Activated CD8-positive, alpha-beta memory T cell treated with anti-CD3 and anti-CD28 coated beads for 4 hours (primary cell): ENCODE measurements at regions not wholly inside any gene's neighbourhood (a gene's known extent, or its start where the extent isn't known, plus 50 kb on each side); places are given as distances from the start of the nearest gene placed in this dataset.

Experiments
- DNase-seq, 2 donors: peaks; one replicate each; pipeline ENCODE4 v3.0.0-alpha.2; 2020; ENCODE audit warnings: low read depth in 2 of 2

DNA sequence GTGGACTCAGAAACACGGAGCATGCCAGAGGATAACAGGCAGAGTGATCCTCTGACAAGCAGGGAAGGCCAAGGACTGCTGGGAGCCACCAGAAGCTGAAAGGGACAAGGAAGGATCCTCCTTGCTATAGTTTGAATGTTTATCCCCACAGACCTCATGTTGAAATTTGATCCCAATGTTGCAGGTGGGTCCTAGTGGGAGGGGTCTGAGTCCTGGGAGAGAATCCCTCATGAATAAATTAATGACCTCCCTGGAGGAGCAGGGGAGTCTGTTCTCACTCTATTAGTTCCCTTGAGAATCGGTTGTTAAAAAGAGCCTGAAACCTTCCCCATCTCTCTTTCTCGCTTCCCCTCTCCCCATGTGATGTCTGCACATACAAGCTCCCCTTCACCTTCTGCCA, 124.4 kb downstream of the FBXO15 start:
- DNase-seq: no peak

DNA sequence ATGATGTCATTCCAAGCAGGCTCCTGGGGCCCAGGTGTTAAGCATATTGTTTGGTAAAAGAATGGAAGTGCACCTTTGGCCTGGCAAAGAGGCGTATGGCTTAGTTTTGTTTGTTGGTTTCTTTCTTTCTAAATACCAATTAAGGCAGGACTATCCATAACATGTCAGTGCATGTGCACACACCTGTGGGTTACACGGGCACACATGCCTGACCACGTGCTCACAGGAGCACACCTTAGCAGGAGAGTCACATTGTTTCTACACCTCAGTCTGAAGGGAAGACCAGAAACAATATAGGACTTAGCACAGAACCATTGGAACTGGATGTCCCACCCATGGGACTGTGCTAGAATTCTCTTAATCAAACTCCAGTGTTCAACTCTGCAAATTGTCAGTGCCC, 127.8 kb downstream of the FBXO15 start:
- no peak for DNase-seq

DNA sequence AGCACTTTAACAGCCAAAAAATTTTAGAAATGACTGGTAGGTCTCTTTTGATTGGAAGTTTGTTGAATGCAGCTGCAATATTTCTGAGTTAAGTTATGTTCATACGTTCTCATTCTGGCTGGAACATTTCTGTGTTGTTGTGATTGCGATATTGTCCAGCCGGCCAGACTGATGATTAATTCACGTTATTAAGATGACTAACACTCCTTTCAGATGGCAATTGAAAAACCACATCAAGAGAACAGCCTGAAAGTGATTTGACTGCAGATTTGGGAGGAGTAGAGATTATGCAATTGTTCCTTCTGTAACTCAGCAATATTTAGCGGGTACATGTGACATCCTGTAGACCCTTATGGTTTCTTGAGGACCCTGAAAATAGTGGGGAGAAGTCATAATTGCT, 133.7 kb downstream of the FBXO15 start:
- no peak for DNase-seq

DNA sequence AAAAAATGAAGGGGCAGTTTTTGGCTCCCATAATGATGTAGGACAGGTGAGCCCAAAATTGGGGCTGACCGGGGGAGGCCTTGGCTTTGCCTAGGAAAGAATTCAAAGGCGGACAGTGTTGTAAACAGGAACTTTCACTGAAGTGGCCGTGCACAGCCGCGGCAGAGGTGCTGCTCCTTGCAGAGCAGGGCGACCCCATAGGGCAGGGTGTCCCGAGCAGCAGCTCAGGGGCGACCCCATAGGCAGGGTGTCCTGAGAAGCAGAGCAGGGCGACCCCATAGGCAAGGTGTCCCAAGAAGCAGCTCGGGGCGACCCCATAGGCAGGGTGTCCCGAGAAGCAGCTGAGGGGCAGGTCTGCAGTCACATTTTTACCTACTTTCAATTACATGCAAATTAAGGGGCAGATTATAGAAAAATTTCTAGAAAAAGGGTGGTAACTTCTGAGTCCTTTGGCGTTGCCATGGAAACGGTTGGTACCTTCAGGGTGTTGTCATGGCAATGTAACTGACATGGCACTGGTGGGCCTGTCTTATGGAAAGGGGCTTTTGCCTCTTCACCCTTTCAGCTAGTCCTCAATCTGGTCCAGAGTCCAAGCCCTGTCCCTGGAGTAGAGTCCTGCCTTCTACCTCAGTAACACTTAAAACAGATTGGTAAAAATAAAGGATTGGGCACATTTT, 134.5 kb downstream of the FBXO15 start:
- no peak for DNase-seq

DNA sequence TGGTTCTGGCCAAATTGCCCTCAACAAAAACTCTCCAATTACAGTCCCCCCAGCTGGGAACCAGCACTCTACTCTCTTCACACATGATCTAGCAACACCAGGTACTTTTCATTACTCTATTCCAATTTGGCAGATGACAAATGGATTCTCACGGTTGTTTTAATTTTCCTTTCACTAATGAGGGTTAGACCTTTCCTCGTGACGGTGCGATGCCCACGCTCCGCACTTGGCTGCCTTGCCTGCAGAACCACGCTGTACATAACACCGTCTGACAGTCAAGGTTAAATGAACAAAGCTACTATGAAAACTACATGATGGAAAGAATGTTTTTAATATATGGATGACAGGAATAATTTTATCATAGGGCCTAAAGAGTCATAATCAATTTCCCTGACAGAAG, 141.5 kb downstream of the FBXO15 start:
- no peak for DNase-seq

DNA sequence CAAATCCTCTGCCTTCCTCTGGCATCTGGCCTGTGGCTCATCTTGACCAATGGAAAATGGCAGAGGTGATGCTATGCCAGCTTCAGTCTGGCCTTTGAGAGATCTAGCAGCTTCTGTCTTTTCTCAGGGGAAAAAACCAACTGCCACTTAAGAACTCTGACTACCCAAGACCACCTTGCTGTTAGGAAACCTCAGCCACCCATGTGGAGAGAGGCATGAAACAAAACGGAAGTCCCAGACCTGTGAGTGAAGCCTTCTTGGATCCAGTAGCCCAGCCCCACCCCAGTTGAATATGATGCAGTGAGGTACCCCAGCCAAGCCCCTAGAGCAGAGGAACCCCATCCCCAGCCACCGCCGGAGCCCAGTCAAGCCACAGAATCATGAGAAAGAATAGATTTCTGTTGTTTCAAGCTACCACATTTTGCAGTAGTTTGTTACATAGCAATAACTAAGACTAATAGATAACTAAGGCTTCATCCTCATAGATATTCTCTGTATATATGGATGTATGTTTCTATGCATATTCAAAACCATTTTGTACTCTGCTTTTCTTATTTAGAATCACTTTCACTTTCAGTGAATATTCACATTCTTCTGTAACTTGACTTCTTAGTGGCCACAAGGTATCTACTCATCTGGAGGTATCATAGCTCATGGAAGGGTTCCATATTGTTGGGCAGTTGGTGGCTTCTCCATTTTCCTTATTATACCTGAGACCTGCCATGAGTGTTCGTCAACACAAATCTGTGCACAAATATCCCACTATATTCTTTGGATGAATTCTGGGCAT, 142.1 kb downstream of the FBXO15 start:
- DNase-seq: no peak

DNA sequence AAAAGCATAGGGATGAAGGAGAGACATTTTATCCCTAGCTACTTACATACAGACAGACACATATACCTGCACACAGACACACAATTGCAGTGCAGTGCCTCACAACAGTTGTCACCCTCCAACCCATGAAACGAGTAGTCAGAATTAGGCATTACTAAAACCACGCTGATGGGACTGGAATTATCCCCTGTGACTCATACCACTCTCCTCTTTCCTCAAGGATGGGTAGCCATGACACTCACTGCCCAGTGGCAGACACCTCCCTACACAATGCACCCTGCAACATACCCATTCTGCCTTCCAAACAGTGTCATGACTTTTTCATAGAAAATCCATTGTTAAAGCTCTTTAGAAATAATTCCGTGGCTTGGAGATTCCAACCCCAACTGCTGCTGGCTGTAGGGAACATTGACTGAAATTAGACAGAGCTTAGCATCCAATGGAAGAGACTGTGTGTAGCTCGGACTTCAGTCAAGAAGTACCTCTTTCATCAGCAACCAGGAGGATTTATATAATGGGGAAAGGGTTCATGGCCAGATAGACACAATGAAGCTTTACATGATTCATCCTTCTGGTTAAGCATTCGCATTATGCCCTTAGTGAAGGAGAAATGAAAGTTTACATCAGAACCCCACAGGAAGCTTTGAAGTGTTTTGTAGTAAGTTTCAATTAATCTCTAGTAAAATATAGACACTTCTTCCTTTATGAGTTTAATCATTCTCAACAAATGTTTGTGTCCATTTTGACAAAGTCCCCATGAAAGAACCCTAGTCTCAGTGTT, 155.2 kb downstream of the FBXO15 start:
- DNase-seq: no peak

DNA sequence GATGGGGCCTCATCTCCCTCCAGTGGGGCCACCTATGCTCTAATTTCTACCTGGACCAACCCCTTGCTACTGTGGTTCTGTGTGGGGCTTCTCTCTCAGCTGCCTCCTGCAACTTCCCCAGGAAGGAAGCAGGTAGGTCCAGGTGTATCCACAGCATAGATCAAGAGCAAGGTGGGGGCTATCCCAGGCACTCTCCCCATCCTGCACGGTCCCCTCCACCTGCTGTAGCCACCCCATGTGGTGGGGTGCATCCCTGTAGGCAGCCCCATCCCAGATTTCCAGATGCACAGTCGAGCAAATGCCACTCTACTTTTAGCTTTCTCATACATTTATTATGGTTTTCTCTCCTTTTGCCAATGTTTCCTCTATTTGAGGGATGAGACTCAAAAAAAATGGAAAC, 156.1 kb downstream of the FBXO15 start:
- no peak for DNase-seq

DNA sequence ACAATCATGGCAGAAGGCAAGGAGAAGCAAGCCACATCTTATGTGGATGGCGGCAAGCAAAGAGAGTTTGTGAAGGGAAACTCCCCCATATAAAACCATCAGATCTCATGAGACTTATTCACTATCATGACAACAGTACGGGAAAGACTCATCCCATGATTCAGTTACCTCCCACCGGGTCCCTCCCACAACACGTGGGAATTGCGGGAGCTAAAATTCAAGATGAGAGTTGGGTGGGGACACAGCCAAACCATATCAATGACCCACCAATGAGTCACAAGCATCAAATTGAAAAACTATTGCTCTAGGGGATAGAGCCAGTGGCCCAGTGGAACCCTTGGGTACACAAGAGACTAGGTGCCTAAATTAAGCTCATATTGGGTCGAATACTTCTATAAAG, 157.4 kb downstream of the FBXO15 start:
- no peak for DNase-seq

DNA sequence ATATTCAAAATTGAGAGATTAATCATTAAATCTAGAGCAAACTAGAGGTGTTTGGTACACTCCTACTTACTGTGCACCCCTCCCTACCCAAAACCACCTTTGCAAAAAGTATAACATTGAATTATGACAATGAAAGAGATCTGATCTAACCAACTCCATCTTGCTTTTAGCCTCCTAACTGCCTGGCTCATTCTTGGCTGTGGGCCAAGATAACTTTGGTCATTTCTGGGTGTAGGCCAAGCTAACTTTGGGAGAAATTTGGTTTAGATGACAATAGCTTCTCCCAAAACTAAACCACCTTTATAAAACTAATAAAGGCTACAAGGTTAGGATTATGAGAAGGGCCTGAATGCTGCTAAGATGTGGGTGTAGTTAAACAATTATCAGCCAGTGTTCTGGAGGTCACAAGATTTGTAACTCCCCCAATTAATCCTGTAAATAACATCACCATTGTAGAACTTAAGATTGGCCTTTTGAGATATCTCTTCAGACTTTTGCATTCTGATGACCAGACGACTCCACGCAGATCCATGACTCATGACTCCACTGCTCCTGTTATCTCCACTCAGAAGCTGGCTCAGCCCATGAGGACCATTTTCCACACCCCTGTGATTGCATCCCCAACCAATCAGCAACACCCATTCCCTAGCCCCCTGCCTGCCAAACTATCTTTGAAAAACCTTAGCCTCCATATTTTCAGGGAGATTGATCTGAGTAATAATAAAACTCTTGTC, 160.2 kb downstream of the FBXO15 start:
- no peak for DNase-seq

DNA sequence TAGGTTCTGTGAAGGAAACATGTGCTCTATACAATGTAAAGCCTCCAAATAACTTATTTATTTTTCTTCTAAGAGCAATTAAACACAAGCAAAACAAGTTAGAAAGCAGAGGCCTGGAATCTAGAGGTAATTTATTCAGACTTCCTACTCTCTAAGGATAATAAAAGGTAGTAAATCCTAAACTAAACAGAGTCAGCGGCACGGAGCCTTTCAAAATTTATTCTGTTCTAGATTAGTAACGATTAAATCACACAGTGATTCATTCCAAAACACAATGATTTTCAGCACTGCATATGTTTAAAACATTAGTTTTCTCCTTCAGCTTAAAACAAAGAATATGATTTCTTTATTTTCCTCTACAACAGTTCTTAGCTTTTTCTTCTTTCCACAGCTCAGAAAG, 160.9 kb downstream of the FBXO15 start:
- no peak for DNase-seq

DNA sequence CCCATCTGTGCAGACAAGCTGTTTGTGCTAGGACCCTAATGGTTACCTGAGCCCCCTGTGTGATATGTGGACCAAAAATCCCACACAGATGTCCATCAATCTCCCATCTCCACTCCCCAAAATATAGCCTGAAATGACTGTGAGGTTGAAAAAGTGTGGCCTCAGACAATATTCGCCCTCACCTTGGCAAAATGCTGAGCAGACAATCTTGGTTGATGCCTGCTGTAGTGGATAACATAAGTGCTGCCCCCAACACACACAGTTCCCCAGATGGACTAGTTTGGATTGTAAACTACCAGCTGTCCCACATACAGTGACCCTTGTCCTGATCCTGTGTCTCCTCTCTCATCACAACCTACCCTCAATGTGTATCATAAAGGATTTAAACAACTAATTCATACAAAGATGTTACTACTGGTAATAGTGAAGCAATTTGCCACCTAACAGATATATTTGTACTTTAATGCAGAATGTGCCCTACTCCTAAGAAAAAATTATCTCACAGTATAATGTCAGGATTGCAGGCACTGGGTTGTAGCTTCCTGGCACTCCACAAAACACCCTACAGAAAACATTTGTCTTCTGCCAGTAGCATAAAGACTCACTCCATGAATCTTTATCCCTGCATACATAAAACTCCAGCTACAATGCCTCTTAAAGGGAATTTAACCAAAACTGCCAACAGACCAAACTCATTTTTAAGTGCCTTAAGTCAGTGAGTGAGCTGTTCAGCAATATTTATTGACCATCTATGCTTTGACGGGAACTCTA, 161.6 kb downstream of the FBXO15 start:
- no peak for DNase-seq

DNA sequence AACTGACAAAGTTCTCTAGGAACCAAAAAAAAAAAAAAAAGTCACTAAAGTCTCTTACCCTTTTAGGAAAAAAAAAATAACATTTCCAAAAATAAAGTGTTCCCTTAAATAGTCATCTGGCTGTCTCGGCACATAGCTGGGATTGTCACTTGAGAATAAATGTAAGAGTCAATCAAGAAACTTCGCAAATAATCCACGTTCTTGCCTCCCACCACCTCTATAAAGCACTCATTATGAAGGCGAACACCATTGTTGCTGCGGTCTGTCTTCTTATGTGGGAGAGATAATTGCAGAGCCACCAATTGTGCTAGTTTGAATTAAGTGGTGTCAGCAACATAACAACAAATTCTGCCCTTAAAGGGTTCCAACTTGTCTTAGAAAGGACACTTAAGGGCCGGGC, 163.7 kb downstream of the FBXO15 start:
- no peak for DNase-seq

DNA sequence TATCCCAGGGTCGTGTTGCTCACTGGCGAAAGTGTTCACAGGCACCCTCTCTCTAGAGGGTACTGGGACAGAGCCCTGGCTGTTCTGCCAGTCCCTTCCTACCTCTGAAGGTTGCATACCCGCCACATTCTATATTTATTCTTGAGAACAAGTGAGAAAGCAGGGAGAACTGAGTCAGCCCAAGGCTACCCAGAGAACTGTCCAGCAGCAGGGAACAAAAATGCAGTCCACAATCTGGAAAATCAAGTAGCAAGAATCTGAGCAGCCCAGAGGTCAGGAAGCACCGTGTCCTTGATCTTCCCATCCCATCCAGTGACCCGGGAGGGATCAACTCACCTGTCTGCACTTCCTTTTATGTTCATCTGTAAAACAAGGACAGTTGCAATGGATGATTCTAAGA, 164.1 kb downstream of the FBXO15 start:
- no peak for DNase-seq

DNA sequence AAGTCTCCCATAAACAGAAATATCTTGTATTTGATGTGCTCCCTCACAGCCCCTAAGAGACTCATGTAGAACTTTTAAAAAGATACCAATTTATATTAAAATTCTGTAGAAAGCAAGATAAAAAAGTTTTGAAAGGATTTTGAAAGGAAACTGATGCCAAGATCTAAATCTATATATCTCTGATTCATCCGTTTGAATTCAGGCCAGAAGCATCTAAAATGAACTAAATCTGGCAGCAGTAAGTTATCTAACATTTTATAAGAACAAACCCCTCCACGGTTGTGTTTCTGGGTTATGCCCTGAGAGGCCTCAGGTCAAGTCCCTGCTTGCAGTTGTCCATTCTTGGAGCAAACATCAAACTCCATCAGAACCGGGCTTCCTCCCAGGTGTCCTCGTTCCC, 165.8 kb downstream of the FBXO15 start:
- DNase-seq: no peak

DNA sequence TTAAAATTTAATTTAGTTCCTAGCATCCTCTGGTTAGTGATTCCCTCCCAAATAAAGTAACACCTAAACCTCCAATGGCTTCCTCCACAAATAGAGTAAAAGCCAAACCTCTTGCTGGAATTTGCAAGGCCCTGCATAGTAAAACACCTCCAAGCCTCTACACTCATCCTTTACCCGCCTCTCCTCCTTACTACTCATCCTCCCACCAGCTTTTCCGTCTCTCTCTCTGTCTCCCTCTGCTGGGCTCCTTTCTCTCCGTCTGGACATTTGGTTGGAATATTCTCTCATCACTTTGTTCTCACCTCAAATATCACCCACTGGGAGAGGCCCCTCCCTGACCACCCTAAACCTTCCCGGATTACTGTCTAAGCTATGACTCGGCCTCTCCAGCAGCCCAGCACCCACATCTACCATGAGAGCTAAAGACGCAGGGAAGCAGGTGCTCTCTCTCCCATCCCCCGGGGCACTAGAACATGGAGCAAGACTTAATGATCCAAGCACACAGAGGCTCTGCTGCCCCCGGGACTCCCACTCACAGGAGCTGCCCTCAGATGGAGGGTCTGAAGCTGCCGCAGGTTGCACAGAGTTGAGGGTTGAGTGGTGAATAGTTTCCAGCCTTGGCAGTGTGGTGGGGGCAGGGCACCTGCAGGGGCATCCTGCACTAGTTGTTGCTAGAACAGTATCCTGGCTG, 167.2 kb downstream of the FBXO15 start:
- no peak for DNase-seq

DNA sequence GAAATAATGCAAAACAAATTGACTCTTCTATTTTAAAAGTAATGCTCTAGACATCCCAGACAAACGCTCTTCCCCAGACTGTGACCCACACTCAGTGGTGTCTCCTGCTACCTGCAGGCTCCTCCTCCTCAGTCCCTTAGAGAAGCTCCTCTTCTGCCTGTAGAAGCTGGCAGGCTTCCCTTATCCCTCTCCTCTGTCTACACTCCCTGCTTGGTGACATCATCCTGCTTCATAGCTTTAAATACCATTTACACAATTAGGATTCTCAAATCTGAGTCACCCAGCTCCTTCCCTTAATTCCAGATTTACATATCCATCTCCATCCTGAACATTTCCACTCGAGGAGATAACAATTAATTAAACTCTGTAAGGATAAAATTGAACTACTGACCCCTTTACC, 167.9 kb downstream of the FBXO15 start:
- no peak for DNase-seq

DNA sequence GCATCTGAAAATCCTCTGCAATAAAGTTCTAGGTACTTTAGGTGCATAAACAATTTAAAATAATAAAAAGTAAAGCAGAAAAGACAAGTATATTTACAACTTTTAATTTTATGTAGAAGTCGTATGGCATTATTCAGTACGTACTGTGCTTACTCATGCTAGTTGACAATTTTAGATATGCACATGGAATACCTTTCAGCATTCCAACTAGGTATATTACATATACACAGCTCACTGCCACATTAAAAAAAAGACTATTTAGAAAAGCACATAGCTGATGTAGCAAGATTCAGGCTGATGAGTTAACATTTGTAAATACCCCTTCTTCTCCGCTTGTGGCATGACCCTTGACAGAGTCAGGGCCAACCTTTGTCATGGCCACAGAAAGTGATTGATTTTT, 171.2 kb downstream of the FBXO15 start:
- no peak for DNase-seq

DNA sequence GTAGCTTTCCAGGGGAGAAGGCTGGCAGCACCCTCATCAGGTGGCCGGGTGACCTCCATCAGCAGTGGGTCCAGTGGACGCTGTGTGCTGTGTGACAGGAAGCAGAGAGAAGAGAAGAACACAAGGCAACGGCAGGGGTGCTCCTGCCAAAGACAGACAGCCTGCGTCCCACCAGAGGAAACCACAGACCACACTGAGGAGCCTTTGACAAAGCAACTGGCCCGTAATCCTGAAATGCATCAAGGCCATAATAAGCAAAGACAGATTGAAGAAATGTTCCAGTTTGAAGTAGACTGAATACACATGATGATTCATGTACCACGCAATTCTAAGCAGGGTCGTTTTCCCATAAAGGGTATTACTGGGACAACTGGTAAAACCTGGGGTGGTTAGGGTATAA, 172.4 kb downstream of the FBXO15 start:
- DNase-seq: no peak

DNA sequence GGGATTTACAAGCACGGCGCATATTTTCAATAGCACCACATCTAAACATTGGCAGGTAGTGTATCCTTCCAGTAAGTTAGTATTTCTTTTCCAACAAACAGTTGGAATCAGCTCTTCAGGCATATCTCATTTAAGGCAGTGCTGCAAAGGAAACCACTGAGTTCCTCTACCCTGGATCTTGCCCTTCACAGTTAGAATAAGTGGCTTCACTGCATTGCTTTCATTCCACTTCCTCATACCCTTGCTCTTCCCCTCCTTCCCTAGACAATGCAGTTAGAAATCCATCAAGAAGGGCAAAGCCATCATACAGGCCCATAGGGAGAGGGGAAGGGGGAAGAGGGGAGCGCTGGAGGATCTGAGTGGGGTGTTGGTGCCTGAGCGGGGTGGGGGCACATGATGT, 173.7 kb downstream of the FBXO15 start:
- no peak for DNase-seq

DNA sequence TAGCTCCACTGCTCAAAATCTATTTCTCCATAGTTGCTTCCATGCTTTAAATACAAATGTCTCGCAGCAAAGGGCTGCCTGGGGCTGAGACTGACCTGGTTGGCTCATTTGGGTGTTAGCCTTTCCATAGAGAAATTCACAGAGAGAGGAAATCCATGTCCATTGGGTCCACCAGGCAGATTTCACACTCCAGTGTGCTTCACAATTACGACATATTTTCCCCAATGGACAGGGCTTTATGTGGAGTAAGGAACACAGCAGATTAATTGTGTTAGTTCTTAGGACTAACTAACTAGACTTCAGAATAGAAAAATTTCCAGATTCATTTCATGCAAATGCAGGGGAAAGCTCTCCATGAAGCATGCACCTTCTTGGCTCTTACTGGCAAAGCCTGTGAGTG, 180.7 kb downstream of the FBXO15 start:
- DNase-seq: no peak
